Endodermal cell (in vitro differentiated cells): ENCODE measurements at regions not wholly inside any gene's neighbourhood (a gene's known extent, or its start where the extent isn't known, plus 50 kb on each side); places are given as distances from the start of the nearest gene placed in this dataset.

Experiments
- DNase-seq: peaks from one replicate; pipeline ENCODE4 v3.0.0-alpha.2; 2017
- H3K27ac ChIP-seq: 2 replicates; pipeline ENCODE4 v1.5.1; 2013; ENCODE audit warnings: mild to moderate bottlenecking, low read depth, low read length, moderate library complexity
- H3K27me3 ChIP-seq: 2 replicates; pipeline ENCODE4 v1.6.1; 2013; ENCODE audit warnings: mild to moderate bottlenecking, low read length, moderate library complexity; ENCODE audit not compliant: insufficient read depth, control insufficient read depth, poor library complexity, severe bottlenecking
- H3K36me3 ChIP-seq: 2 replicates; pipeline ENCODE4 v1.7.0; 2013; ENCODE audit warnings: mild to moderate bottlenecking, low read length, moderate library complexity; ENCODE audit not compliant: control insufficient read depth, insufficient read depth
- H3K4me1 ChIP-seq: one replicate; pipeline ENCODE4 v1.7.0; 2013; ENCODE audit warnings: low read length; ENCODE audit not compliant: control insufficient read depth, insufficient read depth
- H3K4me3 ChIP-seq: 2 replicates; pipeline ENCODE4 v1.5.1; 2013; ENCODE audit warnings: mild to moderate bottlenecking, low read length, moderate library complexity
- H3K9ac ChIP-seq: 2 replicates; pipeline ENCODE4 v1.6.1; 2013; ENCODE audit warnings: mild to moderate bottlenecking, low read length, moderate library complexity; ENCODE audit not compliant: poor library complexity, severe bottlenecking; ENCODE audit errors: extremely low read depth
- H3K9me3 ChIP-seq: 2 replicates; pipeline ENCODE4 v1.6.1; 2013; ENCODE audit warnings: mild to moderate bottlenecking, low read length, moderate library complexity; ENCODE audit not compliant: control insufficient read depth
- H3K27ac Mint-ChIP-seq: 2 replicates; pipeline ENCODE4 v1.8.0; 2020; ENCODE audit warnings: mixed read lengths
- H3K27me3 Mint-ChIP-seq: 2 replicates; pipeline ENCODE4 v1.8.0; 2021; ENCODE audit warnings: mild to moderate bottlenecking, mixed read lengths; ENCODE audit not compliant: insufficient read depth
- H3K36me3 Mint-ChIP-seq: 2 replicates; pipeline ENCODE4 v1.8.0; 2020; ENCODE audit warnings: low read depth, mixed read lengths
- H3K4me1 Mint-ChIP-seq: 2 replicates; pipeline ENCODE4 v1.8.0; 2020; ENCODE audit warnings: mixed read lengths
- H3K4me3 Mint-ChIP-seq: 2 replicates; pipeline ENCODE4 v1.8.0; 2020; ENCODE audit warnings: mild to moderate bottlenecking, moderate library complexity, mixed read lengths
- H3K9me3 Mint-ChIP-seq: 2 replicates; pipeline ENCODE4 v1.8.0; 2020; ENCODE audit warnings: mild to moderate bottlenecking, mixed read lengths
- WGBS, 2 experiments: methylation state at CpG; one replicate each; pipeline versions ENCODE4 v1.1.5 to v1.1.7; 2013; ENCODE audit warnings: missing lambda C conversion rate in 2 of 2, mixed read lengths in 1 of 2; ENCODE audit not compliant: insufficient coverage in 1 of 2, insufficient read length in 1 of 2; 5-methylcytosine and 5-hydroxymethylcytosine counted together
- TF ChIP-seq, protein P1 (sequence below): fragments of 200-600 bp; sonication (generic); conservative IDR thresholded peaks from 2 replicates; pipeline ENCODE4 v1.5.0; 2021; ENCODE audit warnings: antibody characterized with exemption, mild to moderate bottlenecking

- H3K36me3 Mint-ChIP-seq = no peaks in the 10 kb centered on the region
- peaks cover 5% of the 10 kb centered on the region for H3K4me1 Mint-ChIP-seq
- Histone ChIP-seq H3K9me3 (peaks cover 25% of the 10 kb centered on the region), H3K27me3 (no peaks in the 10 kb centered on the region), H3K4me1 (no peaks in the 10 kb centered on the region), H3K9ac (no peak overlapping the region), H3K27ac (no peak overlapping the region), H3K4me3 (no peak overlapping the region), H3K36me3 (no peaks in the 10 kb centered on the region)
- TF ChIP-seq, protein P1, sequence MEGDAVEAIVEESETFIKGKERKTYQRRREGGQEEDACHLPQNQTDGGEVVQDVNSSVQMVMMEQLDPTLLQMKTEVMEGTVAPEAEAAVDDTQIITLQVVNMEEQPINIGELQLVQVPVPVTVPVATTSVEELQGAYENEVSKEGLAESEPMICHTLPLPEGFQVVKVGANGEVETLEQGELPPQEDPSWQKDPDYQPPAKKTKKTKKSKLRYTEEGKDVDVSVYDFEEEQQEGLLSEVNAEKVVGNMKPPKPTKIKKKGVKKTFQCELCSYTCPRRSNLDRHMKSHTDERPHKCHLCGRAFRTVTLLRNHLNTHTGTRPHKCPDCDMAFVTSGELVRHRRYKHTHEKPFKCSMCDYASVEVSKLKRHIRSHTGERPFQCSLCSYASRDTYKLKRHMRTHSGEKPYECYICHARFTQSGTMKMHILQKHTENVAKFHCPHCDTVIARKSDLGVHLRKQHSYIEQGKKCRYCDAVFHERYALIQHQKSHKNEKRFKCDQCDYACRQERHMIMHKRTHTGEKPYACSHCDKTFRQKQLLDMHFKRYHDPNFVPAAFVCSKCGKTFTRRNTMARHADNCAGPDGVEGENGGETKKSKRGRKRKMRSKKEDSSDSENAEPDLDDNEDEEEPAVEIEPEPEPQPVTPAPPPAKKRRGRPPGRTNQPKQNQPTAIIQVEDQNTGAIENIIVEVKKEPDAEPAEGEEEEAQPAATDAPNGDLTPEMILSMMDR = no peak
- DNase-seq = no peak
- H3K27me3 Mint-ChIP-seq = no peaks in the 10 kb centered on the region
- no peak overlapping the region for H3K4me3 Mint-ChIP-seq
- H3K27ac Mint-ChIP-seq = no peak overlapping the region
- peaks cover 25% of the 10 kb centered on the region for H3K9me3 Mint-ChIP-seq
- WGBS, 2 experiments = no CpG with 5 or more reads among the region's 2 CpGs
Observed at GRCh38 chr3:177771780-177772179, 574.5 kb upstream of the TBL1XR1 start.

- no peaks in the 10 kb centered on the region for H3K27me3 Mint-ChIP-seq
- H3K4me1 Mint-ChIP-seq = peaks cover 5% of the 10 kb centered on the region
- Histone ChIP-seq H3K36me3 (no peaks in the 10 kb centered on the region), H3K9me3 (peaks cover 22% of the 10 kb centered on the region), H3K27ac (no peak overlapping the region), H3K9ac (no peak overlapping the region), H3K4me1 (no peaks in the 10 kb centered on the region), H3K27me3 (no peaks in the 10 kb centered on the region), H3K4me3 (no peak overlapping the region)
- TF ChIP-seq, protein P1 = no peak
- H3K4me3 Mint-ChIP-seq = no peak overlapping the region
- H3K36me3 Mint-ChIP-seq = no peaks in the 10 kb centered on the region
- H3K27ac Mint-ChIP-seq = no peak overlapping the region
- no peak for DNase-seq
- WGBS, 2 experiments = 44 to 87% methylated on average over 2 to 3 of the region's 3 CpGs
- H3K9me3 Mint-ChIP-seq = peaks cover 19% of the 10 kb centered on the region
Observed at GRCh38 chr3:177772908-177773557, 575.8 kb upstream of the TBL1XR1 start.

GRCh38 chr3:177773717-177774116, 576.4 kb upstream of the TBL1XR1 start:
- Mint-ChIP-seq H3K36me3 (no peaks in the 10 kb centered on the region), H3K4me1 (peaks cover 5% of the 10 kb centered on the region), H3K27ac (no peak overlapping the region), H3K9me3 (peaks cover 15% of the 10 kb centered on the region), H3K4me3 (no peak overlapping the region), H3K27me3 (no peaks in the 10 kb centered on the region)
- no peak overlapping the region for H3K4me3 ChIP-seq
- H3K27ac ChIP-seq = no peak overlapping the region
- H3K27me3 ChIP-seq = no peaks in the 10 kb centered on the region
- no CpG with 5 or more reads among the region's 1 CpG for WGBS, 2 experiments
- no peak for DNase-seq
- TF ChIP-seq, protein P1 = no peak
- H3K4me1 ChIP-seq = no peaks in the 10 kb centered on the region
- no peaks in the 10 kb centered on the region for H3K36me3 ChIP-seq
- H3K9ac ChIP-seq = no peak overlapping the region
- H3K9me3 ChIP-seq = peaks cover 15% of the 10 kb centered on the region
